HuH-7.5 (cell line): ENCODE measurements at regions not wholly inside any gene's neighbourhood (a gene's known extent, or its start where the extent isn't known, plus 50 kb on each side); places are given as distances from the start of the nearest gene placed in this dataset.

Source experiments
- DNase-seq: peaks from one replicate; pipeline ENCODE4 v3.0.0; 2011; ENCODE audit warnings: low spot score

DNA sequence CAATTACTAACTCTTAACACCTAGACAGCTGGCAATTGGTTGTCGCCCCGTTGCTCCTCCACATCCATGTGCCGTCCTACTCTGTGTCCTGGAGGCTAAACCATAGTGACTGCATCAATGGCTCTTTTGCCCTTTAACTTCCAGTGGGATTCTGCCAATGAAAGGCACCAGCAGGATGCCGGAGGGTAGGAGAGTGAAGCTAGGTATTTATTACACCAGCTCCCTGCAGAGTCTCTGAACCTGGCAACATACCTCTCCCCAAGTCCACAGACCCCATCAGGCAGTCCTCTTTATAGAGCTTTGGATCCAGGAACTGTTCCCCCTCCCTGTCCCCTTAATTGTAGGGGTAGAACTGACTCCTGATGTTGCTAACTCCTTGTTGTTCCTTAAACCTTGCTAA lies 426.8 kb downstream of the HNRNPD start:
- no peak for DNase-seq

GRCh38 chr4:81930506-81931238 lies 443.1 kb downstream of the HNRNPD start:
- DNase-seq = no peak

DNA sequence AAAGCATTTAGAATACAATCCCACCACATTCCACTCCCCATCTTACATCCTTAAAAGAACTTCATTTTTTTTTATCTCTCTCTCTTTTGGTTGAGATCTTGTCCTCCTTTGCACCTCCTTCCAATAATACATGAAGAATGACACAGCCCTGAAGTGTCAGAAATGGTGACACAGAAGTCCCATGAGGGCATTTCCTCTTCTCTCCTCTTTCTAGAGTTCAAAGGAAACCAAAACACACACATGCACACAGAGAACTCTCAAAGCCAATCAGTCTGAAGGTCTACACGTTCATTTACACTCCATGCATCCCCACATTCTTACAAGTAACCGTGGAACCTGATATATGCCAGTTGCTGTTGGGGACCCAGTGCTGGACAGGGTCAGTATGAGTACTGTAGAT lies 450.7 kb downstream of the HNRNPD start:
- no peak for DNase-seq

DNA sequence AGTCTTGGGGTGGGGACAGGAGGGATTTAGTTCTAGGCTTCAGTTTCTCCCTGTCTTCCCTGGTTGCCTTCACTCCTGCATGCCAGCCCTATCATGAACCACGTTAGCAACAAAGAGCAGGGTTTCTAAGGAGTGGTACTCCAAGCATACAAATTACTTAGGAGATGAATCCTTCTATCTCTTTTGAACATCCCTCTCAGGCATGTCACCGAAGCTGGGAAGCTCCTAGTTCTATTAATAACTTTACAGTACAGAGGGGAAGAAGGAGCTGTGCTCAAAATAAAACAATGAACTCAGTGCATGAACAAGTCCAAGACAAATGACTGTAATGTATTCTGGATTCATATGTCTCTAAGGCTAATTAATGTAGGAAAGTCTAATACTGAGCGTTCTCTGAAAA lies 450.6 kb upstream of the RASGEF1B start:
- no peak for DNase-seq

DNA sequence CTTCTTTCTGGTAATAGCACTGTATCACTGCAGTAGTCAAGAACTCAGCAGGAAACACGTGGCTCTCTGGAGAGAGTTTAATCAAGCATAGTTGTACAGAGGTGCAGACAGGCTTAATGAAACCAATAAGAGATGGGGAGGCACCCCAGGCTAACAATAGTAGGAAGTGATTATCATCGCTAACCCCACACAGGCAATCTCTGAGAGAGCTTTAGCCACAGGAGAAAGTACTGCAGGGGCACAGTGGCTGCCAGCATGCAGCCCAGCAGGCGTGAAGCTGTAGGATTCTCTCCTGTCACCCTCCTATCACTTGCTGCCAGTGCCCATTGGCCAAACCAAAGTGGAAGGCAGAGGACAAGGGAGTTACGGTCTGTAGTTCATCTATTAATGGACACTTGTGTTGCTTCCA lies 450.0 kb upstream of the RASGEF1B start:
- DNase-seq = no peak

DNA sequence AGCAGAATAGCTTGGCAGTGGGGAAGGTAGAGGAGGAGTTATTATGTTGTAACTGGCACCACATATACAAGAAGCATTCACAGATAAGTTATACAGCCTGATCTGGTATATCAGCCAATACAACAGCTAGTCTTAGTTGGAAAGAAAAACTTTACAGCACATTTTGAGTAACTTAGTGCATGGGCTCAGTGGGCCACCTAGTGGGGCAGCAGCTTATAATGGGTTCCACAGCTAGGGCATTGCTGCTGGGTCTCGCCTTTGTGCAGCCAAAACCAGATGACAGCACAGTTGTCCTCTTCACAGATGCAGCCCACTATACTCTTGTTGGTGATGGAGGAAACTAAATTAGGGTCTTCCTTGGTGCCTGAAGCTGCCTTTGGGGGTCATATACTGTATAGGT lies 448.1 kb upstream of the RASGEF1B start:
- DNase-seq = no peak

GRCh38 chr4:81919223-81919622 lies 447.5 kb upstream of the RASGEF1B start:
- no peak for DNase-seq

- no peak for DNase-seq
These were observed 443.7 kb upstream of the RASGEF1B start for GRCh38 chr4:81915430-81915829.

- no peak for DNase-seq
These were observed 442.9 kb upstream of the RASGEF1B start for GRCh38 chr4:81914623-81915022.

GRCh38 chr4:81913427-81913879 lies 441.7 kb upstream of the RASGEF1B start:
- peak; percentile 20 for DNase-seq

- DNase-seq = no peak
These were observed 440.8 kb upstream of the RASGEF1B start for GRCh38 chr4:81912376-81913030.

GRCh38 chr4:81906905-81907304 lies 435.2 kb upstream of the RASGEF1B start:
- no peak for DNase-seq

- DNase-seq = no peak
These were observed 434.3 kb upstream of the RASGEF1B start for GRCh38 chr4:81905971-81906370.

- DNase-seq = no peak
These were observed 432.4 kb upstream of the RASGEF1B start for GRCh38 chr4:81904121-81904520.

GRCh38 chr4:81903212-81903611 lies 431.5 kb upstream of the RASGEF1B start:
- no peak for DNase-seq

DNA sequence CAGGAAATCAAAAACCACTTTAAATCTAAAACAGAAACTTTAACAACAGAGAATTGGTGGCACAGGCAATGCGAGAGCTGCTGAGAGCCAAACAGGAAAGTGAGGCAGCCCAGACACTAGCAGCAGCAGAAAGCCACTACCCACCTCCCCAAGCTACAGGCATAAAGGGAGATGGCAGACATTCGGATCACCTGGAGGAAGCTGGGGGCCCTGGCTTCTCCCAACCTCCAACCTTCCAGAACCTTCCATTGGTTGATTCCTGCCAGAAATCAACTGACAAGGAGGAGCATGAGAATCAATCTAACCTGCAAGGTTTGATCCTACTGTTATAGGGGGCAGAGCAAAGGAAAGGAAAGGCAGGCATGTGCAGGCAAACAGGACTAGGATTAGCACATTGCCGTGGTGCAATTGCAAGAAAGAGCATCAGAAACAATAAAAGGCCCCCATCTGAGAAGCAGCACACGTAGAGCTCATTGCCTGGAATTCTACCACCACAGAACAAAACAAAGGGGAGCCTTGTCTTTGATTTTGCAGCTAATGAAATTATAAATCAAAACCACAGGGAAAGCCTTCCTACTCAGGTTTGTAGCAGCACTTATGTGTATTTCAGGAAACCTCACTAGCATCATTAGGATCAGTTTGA lies 427.3 kb upstream of the RASGEF1B start:
- DNase-seq = no peak

DNA sequence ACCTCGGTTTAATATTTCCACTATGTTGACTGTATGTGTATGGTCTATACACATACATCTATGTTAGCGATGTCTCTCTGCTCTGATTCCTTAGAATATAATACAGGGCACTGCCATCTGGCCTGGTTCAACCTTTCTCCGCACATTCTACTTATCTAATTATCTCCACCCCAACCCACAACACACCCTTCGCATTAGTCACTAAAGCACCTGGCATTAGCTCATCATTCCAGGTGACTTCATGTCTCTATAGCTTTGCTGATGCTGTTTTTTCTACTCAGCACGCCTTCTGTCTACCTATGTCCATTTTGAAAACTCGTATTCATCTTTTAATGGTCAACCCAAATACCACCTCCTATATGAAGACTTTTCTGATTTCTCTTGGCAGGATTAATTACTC lies 425.2 kb upstream of the RASGEF1B start:
- DNase-seq = no peak

DNA sequence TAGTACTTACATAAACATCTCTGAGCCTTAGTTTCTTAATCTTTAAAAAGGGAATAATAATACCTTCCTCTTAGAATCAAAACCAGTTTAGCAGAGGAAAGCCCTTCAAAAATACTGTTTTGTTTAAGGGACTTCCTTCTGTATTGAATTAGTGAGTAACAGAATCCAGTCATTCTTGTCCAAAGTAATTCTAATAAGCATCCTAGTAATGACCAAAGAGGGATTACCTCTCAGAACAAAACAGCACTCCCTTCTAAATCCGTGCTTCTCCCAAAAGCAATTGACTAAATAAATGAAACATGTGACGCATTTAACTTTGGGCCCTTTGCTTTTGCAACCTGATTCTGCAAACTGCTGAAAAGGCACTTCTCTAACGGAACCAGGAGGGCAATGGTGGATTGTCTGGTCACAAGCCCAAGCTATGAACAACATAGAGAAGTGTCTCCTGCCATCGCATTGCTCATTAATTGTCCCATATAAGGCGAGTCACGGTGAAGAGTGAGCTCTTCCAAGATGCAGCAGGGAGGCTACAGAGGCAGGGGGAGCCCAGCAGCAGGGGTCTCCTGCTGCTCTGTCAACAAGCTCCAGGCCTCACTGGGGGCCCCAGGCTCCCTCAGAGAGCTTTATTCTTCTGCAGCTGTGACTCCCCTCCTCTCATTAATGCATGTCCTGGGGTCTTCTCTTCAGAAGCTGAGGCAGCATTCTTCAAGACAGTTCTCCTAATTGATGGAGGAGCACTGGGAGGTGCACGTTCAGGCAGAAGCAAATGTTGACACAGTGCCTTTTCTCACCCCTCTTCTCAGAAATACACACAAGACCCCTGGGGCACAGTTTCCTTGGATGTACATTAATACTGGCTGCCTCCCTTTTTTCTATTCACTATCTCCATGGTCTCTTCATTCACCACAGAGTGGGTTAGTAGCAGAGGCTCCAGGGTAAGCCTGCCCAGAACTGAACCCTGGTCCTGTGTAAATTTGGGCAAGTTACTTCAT lies 419.6 kb upstream of the RASGEF1B start:
- no peak for DNase-seq

DNA sequence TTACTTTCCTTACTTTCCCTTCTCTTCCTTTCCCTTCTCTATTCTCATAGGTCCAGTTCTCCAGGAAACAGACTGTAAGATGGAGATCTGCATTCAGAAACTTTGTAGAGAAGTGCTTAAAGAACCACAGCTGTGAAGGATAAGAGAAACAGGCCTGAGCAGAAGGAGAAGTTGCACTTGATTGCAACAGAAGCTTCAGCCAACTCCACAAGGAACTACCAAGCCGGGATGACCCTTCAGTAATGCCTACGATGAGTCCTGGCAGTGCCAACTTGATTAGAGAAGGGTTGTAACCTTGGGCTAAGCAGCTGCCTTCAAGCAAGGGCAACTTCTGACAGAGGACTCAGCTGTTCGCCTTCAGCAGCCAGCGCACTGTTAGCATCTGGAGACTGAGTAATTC lies 413.3 kb upstream of the RASGEF1B start:
- no peak for DNase-seq

GRCh38 chr4:81883530-81884450 lies 412.1 kb upstream of the RASGEF1B start:
- no peak for DNase-seq

- no peak for DNase-seq
These were observed 411.3 kb upstream of the RASGEF1B start for GRCh38 chr4:81883004-81883403.
